Thyroid gland (tissue), 4 donors: ENCODE measurements at regions not wholly inside any gene's neighbourhood (a gene's known extent, or its start where the extent isn't known, plus 50 kb on each side); places are given as distances from the start of the nearest gene placed in this dataset.

Experiments used
- DNase-seq, 2 donors: peaks; one replicate each; pipeline ENCODE4 v3.0.0-alpha.2; 2019
- H3K27ac ChIP-seq, 3 donors: fragments of 200-600 bp; sonication (generic); 1 replicate in 2 of 3; 2 replicates in 1 of 3; pipeline ENCODE4 v1.5.1; 2016 to 2019; ENCODE audit warnings: mild to moderate bottlenecking in 1 of 3, moderate library complexity in 1 of 3
- H3K27me3 ChIP-seq: fragments of 200-600 bp; sonication (generic); one replicate; pipeline ENCODE4 v1.5.1; 2019
- H3K36me3 ChIP-seq, 2 donors: fragments of 200-600 bp; sonication (generic); one replicate each; pipeline ENCODE4 v1.5.1; 2016 to 2019
- H3K4me1 ChIP-seq, 2 donors: fragments of 200-600 bp; sonication (generic); one replicate each; pipeline ENCODE4 v1.5.1; 2017 to 2019
- H3K4me3 ChIP-seq, 3 donors: fragments of 200-600 bp; sonication (generic); replicated peaks in 1 of 3; 1 replicate in 2 of 3; 2 replicates in 1 of 3; pipeline ENCODE4 v1.5.1; 2016; ENCODE audit warnings: mild to moderate bottlenecking in 1 of 3
- H3K9me3 ChIP-seq: fragments of 200-600 bp; sonication (generic); one replicate; pipeline ENCODE4 v1.5.1; 2017
- CTCF ChIP-seq, 6 experiments: fragments of 200-600 bp in 3 of 6; fragments of 450-650 bp in 3 of 6; sonication (generic) in 3 of 6; IDR thresholded peaks; one replicate each; pipeline ENCODE4 v1.5.1; 2016 to 2019; ENCODE audit warnings: antibody characterized with exemption in 6 of 6, mild to moderate bottlenecking in 2 of 6, inconsistent platforms in 1 of 6, moderate library complexity in 1 of 6
- POLR2A ChIP-seq, 2 donors: fragments of 450-650 bp; IDR thresholded peaks; one replicate each; pipeline ENCODE4 v1.6.1; 2017; ENCODE audit warnings: antibody characterized with exemption in 2 of 2, mild to moderate bottlenecking in 2 of 2, moderate library complexity in 1 of 2
- WGBS, 2 donors: methylation state at CpG; one replicate each; pipeline ENCODE4 v1.1.5; 2017; 5-methylcytosine and 5-hydroxymethylcytosine counted together
- intact Hi-C: fragments of 100-400 bp; cut with DNase I; formaldehyde crosslinking; loops from one replicate; pipeline ENCODE4 v1.15.1; 2023

- intact Hi-C loops, result no loop called here
- no peaks in the 10 kb centered on the region for H3K4me1 ChIP-seq
- DNase-seq, result no peak
- H3K27ac ChIP-seq, result no peak overlapping the region
- no peak overlapping the region for H3K4me3 ChIP-seq
- H3K9me3 ChIP-seq, result no peaks in the 10 kb centered on the region
- H3K27me3 ChIP-seq, result no peaks in the 10 kb centered on the region
- H3K36me3 ChIP-seq, result no peaks in the 10 kb centered on the region
- 79 to 85% methylated on average over 3 of the region's 3 CpGs for WGBS, 2 donors
- TF ChIP-seq POLR2A (IDR thresholded peaks at IDR 0.05), result no peak
- no peak for TF ChIP-seq CTCF (IDR thresholded peaks at IDR 0.05)
These were observed 99.9 kb upstream of the FAM204A start for GRCh38 chr10:118442032-118442431.

GRCh38 chr10:118439824-118440223, 97.7 kb upstream of the FAM204A start:
- TF ChIP-seq POLR2A (IDR thresholded peaks at IDR 0.05), result no peak
- no peak for TF ChIP-seq CTCF (IDR thresholded peaks at IDR 0.05)
- intact Hi-C loops, result no loop called here
- no peaks in the 10 kb centered on the region for H3K4me1 ChIP-seq
- H3K4me3 ChIP-seq, result no peak overlapping the region
- H3K36me3 ChIP-seq, result no peaks in the 10 kb centered on the region
- 69 to 75% methylated on average over 3 of the region's 3 CpGs for WGBS, 2 donors
- DNase-seq, result no peak
- no peaks in the 10 kb centered on the region for H3K9me3 ChIP-seq
- no peak overlapping the region for H3K27ac ChIP-seq
- H3K27me3 ChIP-seq, result no peaks in the 10 kb centered on the region

- intact Hi-C loops, result no loop called here
- 57 to 94% methylated on average over 1 of the region's 1 CpG for WGBS, 2 donors
These were observed 94.6 kb upstream of the FAM204A start for GRCh38 chr10:118436742-118437141.

DNA sequence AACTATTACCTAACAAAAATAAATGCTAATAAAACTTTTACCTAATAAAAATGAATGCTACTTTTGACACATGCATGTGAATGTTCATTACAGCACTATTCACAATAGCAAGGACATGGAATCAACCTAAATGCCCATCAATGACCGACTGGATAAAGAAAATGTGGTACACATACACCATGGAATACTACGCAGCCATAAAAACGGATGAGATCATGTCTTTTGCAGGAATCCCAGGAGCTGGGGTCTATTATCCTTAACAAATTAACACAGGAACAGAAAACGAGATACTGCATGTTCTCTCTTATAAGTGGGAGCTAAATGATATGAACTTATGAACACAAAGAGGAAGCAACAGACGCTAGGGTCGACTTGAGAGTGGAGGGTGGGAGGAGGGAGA, 88.1 kb upstream of the FAM204A start:
- Histone ChIP-seq H3K4me3 (no peak overlapping the region), H3K4me1 (no peaks in the 10 kb centered on the region), H3K36me3 (no peaks in the 10 kb centered on the region), H3K9me3 (no peaks in the 10 kb centered on the region), H3K27ac (no peak overlapping the region), H3K27me3 (no peaks in the 10 kb centered on the region)
- WGBS, 2 donors, result 82 to 87% methylated on average over 6 of the region's 6 CpGs
- intact Hi-C loops, result no loop called here
- no peak for DNase-seq
- TF ChIP-seq CTCF (IDR thresholded peaks at IDR 0.05) (no peak), POLR2A (IDR thresholded peaks at IDR 0.05) (no peak)

More at GRCh38 chr10:118436742-118437141, 94.6 kb upstream of the FAM204A start:
- no peaks in the 10 kb centered on the region for H3K4me1 ChIP-seq
- H3K36me3 ChIP-seq, result no peaks in the 10 kb centered on the region
- no peak overlapping the region for H3K27ac ChIP-seq
- no peak overlapping the region for H3K4me3 ChIP-seq
- H3K27me3 ChIP-seq, result no peaks in the 10 kb centered on the region
- H3K9me3 ChIP-seq, result no peaks in the 10 kb centered on the region
- TF ChIP-seq CTCF (IDR thresholded peaks at IDR 0.05), result no peak
- no peak for TF ChIP-seq POLR2A (IDR thresholded peaks at IDR 0.05)
- no peak for DNase-seq

DNA sequence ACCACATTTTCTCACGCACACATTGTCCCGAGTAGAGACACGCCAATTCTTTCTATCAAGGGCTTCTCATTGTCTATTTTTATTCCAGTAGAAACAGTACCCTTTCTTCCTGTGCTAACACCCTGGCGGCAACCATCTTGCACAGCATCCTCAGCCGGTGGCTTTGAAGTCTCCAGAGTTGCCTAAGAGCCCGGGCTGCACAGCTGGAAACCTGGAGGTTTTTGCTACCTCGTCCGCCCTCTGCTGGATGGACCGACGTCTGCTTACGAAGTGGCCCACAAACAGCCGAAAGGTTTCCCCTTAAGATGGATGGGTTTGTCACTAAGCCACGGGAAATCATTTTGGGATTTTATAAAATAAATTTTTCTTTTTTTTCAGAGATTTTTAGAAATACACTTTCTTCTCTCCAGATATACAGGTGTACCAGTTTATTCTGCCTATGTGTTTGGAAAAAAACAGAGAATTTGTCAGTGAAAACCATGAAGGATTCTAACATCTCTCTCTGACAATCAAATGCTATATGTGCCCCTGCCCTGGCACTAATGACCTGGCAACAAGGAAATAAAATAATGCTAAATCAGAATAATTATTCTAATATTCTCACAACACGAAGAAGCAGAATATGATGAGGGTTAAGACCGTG, 81.8 kb upstream of the FAM204A start:
- intact Hi-C loops, result no loop called here
- no peak overlapping the region for H3K4me3 ChIP-seq
- no peaks in the 10 kb centered on the region for H3K4me1 ChIP-seq
- no peaks in the 10 kb centered on the region for H3K36me3 ChIP-seq
- H3K27ac ChIP-seq, result no peak overlapping the region
- H3K9me3 ChIP-seq, result no peaks in the 10 kb centered on the region
- peak; percentile 64 to 71 for DNase-seq
- no peaks in the 10 kb centered on the region for H3K27me3 ChIP-seq
- WGBS, 2 donors, result 17 to 21% methylated on average over 15 of the region's 15 CpGs
- TF ChIP-seq POLR2A (IDR thresholded peaks at IDR 0.05) (no peak), CTCF (IDR thresholded peaks at IDR 0.05) (peak in 3 of 6 experiments; percentile 38 to 74 (median 50))
